OCI-LY7 (cell line): ENCODE measurements at regions not wholly inside any gene's neighbourhood (a gene's known extent, or its start where the extent isn't known, plus 50 kb on each side); places are given as distances from the start of the nearest gene placed in this dataset.

Experiments used
- BruUV-seq: library from RNA; stranded (reverse); fragments of 400-500 nt; replicated peaks from 2 replicates; lab custom pipeline; 2021; lab: Mats Ljungman, UMichigan
- CTCF ChIA-PET: fragments of 300-600 bp; sonication (Branson Sonifier 250); formaldehyde crosslinking; loops from one replicate; lab custom pipeline; 2022; ENCODE audit warnings: antibody characterized with exemption; ENCODE audit not compliant: unreplicated experiment; lab: Charles Lee
- POLR2A ChIA-PET: fragments of 300-600 bp; sonication (Branson Sonifier 250); formaldehyde crosslinking; loops from one replicate; lab custom pipeline; 2022; ENCODE audit warnings: antibody characterized with exemption; lab: Charles Lee
- DNase-seq: peaks from one replicate; pipeline ENCODE4 v3.0.0-alpha.2; 2015; ENCODE audit warnings: low spot score
- H2AFZ ChIP-seq: fragments of 200-600 bp; sonication (generic), shearing (Covaris generic); 2 replicates; pipeline ENCODE4 v1.6.1; 2014; ENCODE audit warnings: mild to moderate bottlenecking, antibody characterized with exemption, low read length, moderate library complexity
- H3K27ac ChIP-seq: fragments of 200-600 bp; sonication (generic); 2 replicates; pipeline ENCODE4 v1.5.1; 2014; ENCODE audit warnings: mixed run types, low read depth, mild to moderate bottlenecking, moderate library complexity, low read length, inconsistent platforms; ENCODE audit not compliant: poor library complexity, severe bottlenecking
- H3K36me3 ChIP-seq: fragments of 200-600 bp; sonication (generic); 2 replicates; pipeline ENCODE4 v1.6.1; 2014; ENCODE audit warnings: mild to moderate bottlenecking, antibody characterized with exemption, low read length, moderate library complexity, mixed read lengths; ENCODE audit not compliant: insufficient read depth
- H3K4me1 ChIP-seq: fragments of 200-600 bp; sonication (generic); 2 replicates; pipeline ENCODE4 v1.5.1; 2014; ENCODE audit warnings: mild to moderate bottlenecking, low read length; ENCODE audit not compliant: insufficient read depth, poor library complexity, severe bottlenecking
- H3K4me2 ChIP-seq: fragments of 200-600 bp; sonication (generic); 2 replicates; pipeline ENCODE4 v1.6.1; 2014; ENCODE audit warnings: mild to moderate bottlenecking, low read length
- H3K4me3 ChIP-seq: fragments of 200-600 bp; sonication (generic); 2 replicates; pipeline ENCODE4 v1.5.1; 2014; ENCODE audit warnings: mild to moderate bottlenecking, low read depth, low read length; ENCODE audit not compliant: poor library complexity, severe bottlenecking
- H3K79me2 ChIP-seq: fragments of 200-600 bp; sonication (generic); 2 replicates; pipeline ENCODE4 v1.6.1; 2016; ENCODE audit warnings: low read depth, mild to moderate bottlenecking, low read length, moderate library complexity, mixed read lengths; ENCODE audit not compliant: insufficient read depth
- H3K9me2 ChIP-seq: fragments of 200-600 bp; sonication (generic); 2 replicates; pipeline ENCODE4 v1.6.1; 2016; ENCODE audit warnings: mild to moderate bottlenecking, low read length, mixed read lengths; ENCODE audit not compliant: insufficient read depth
- H3K9me3 ChIP-seq: fragments of 200-600 bp; sonication (generic); 2 replicates; pipeline ENCODE4 v1.6.1; 2014; ENCODE audit warnings: mild to moderate bottlenecking, mixed run types, low read length, mixed read lengths
- H4K20me1 ChIP-seq: fragments of 200-600 bp; sonication (generic); 2 replicates; pipeline ENCODE4 v1.6.1; 2014; ENCODE audit warnings: mild to moderate bottlenecking, antibody characterized with exemption, low read length, moderate library complexity, mixed read lengths; ENCODE audit not compliant: insufficient read depth
- EZH2phosphoT487 ChIP-seq: fragments of 200-600 bp; sonication (generic); IDR thresholded peaks from 2 replicates; pipeline ENCODE4 v1.6.1; 2018; ENCODE audit warnings: low read depth, borderline replicate concordance, mild to moderate bottlenecking, mixed run types, antibody characterized with exemption, low read length, moderate library complexity, mixed read lengths
- intact Hi-C: fragments of 100-400 bp; cut with micrococcal nuclease; formaldehyde crosslinking; loops from one replicate; pipeline ENCODE4 v1.10.0; 2022; ENCODE audit not compliant: unreplicated experiment
- TF ChIP-seq, protein P1 (sequence below): fragments of 200-600 bp; sonication (generic); conservative IDR thresholded peaks from 2 replicates; pipeline ENCODE4 v1.5.1; 2014; ENCODE audit warnings: mild to moderate bottlenecking, antibody characterized with exemption, low read length, moderate library complexity, mixed read lengths

DNA sequence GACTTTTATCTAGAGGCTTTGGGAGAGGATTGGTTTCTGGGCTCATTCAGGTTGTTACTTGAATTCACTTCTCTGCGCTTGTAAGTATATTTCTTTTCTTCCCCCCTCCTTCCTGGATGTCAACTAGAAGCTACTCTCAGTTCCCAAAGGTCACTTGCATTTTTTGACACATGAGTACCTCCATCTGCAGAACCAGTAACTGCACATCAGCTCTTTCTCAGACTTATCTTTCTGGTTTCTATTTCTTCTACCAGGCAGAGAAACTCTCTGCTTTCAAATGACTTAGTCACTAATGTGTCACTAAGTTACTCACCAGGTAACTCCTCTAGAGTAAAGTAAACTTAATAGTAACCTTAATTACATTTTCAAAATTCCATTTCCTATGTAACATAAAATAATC lies 773.0 kb upstream of the LUZP2 start:
- Histone ChIP-seq H3K36me3 (no peaks in the 10 kb centered on the region), H3K4me2 (no peak overlapping the region), H4K20me1 (no peaks in the 10 kb centered on the region), H3K27ac (no peak overlapping the region), H3K9me3 (0 out of 2 replicates have a peak, but pooled peaks cover 4% of the 10 kb centered on the region), H3K9me2 (no peaks in the 10 kb centered on the region), H3K4me3 (no peak overlapping the region), H2AFZ (no peak overlapping the region), H3K4me1 (no peaks in the 10 kb centered on the region), H3K79me2 (no peaks in the 10 kb centered on the region)
- POLR2A ChIA-PET = no interaction called here
- no TSS peak for BruUV-seq
- DNase-seq = no peak
- intact Hi-C loops = no loop called here
- CTCF ChIA-PET = no interaction called here
- no peak for TF ChIP-seq EZH2phosphoT487
- TF ChIP-seq, protein P1, sequence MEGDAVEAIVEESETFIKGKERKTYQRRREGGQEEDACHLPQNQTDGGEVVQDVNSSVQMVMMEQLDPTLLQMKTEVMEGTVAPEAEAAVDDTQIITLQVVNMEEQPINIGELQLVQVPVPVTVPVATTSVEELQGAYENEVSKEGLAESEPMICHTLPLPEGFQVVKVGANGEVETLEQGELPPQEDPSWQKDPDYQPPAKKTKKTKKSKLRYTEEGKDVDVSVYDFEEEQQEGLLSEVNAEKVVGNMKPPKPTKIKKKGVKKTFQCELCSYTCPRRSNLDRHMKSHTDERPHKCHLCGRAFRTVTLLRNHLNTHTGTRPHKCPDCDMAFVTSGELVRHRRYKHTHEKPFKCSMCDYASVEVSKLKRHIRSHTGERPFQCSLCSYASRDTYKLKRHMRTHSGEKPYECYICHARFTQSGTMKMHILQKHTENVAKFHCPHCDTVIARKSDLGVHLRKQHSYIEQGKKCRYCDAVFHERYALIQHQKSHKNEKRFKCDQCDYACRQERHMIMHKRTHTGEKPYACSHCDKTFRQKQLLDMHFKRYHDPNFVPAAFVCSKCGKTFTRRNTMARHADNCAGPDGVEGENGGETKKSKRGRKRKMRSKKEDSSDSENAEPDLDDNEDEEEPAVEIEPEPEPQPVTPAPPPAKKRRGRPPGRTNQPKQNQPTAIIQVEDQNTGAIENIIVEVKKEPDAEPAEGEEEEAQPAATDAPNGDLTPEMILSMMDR = no peak

DNA sequence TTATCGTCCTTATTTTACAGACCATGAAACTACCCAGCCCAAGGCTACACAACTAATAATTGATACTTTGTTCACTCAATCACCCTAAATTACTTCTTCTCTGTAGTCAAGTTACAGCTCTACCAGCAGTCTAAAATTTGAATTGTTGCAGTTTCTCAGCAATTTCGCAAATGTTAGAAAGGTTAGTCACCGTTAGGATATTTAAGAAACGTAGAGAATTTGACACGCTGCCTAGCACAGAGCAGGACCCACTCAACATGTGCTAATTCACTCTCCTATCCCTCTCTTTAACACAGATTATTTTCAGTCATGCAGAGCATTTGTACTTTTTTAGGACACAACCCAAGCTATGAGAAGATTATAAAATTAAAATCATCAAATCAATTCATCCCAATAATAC lies 771.1 kb upstream of the LUZP2 start:
- H3K27ac ChIP-seq = no peak overlapping the region
- H3K36me3 ChIP-seq = no peaks in the 10 kb centered on the region
- no peaks in the 10 kb centered on the region for H3K9me2 ChIP-seq
- no TSS peak for BruUV-seq
- 0 out of 2 replicates have a peak, but pooled peaks cover 4% of the 10 kb centered on the region for H3K9me3 ChIP-seq
- no peak overlapping the region for H3K4me2 ChIP-seq
- H3K4me3 ChIP-seq = no peak overlapping the region
- DNase-seq = no peak
- H2AFZ ChIP-seq = no peak overlapping the region
- intact Hi-C loops = no loop called here
- CTCF ChIA-PET = no interaction called here
- no peak for TF ChIP-seq EZH2phosphoT487
- TF ChIP-seq, protein P1 = no peak
- H4K20me1 ChIP-seq = no peaks in the 10 kb centered on the region
- H3K79me2 ChIP-seq = no peaks in the 10 kb centered on the region
- POLR2A ChIA-PET = no interaction called here
- H3K4me1 ChIP-seq = no peaks in the 10 kb centered on the region

DNA sequence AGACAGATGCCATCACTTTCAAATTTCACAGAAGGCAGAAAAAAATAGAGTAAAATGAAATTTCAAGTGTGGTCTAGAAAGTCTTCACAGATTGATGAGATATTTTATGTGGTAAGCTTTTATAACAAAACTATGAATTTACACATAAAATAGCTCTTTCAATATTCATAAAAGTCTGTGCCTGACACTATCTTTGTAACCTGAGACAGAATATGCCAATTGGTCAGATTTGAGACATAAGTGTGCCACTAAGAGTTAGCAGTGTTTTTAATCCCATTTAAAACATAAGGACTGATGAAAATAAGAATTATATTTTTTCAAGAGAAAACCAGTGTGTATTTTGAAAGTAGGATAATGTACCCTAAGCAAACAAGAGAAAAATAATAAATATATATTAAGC lies 769.5 kb upstream of the LUZP2 start:
- TF ChIP-seq EZH2phosphoT487 = no peak
- TF ChIP-seq, protein P1 = no peak
- intact Hi-C loops = no loop called here
- no peak overlapping the region for H3K27ac ChIP-seq
- ChIA-PET CTCF (no interaction called here), POLR2A (interaction anchor here (0.6 kb wide), 1 partner anchor 1688 kb away, joined by 3 read pairs; no protein-coding TSS in a partner anchor)
- H2AFZ ChIP-seq = no peak overlapping the region
- no peaks in the 10 kb centered on the region for H3K9me2 ChIP-seq
- no peaks in the 10 kb centered on the region for H3K9me3 ChIP-seq
- H3K79me2 ChIP-seq = no peaks in the 10 kb centered on the region
- no peak overlapping the region for H3K4me2 ChIP-seq
- no peak for DNase-seq
- H4K20me1 ChIP-seq = no peaks in the 10 kb centered on the region
- H3K4me1 ChIP-seq = no peaks in the 10 kb centered on the region
- BruUV-seq = no TSS peak
- no peak overlapping the region for H3K4me3 ChIP-seq
- H3K36me3 ChIP-seq = no peaks in the 10 kb centered on the region
